Liver (tissue), 8 donors: ENCODE measurements at regions not wholly inside any gene's neighbourhood (a gene's known extent, or its start where the extent isn't known, plus 50 kb on each side); places are given as distances from the start of the nearest gene placed in this dataset.
"Not testable (repeated sequence)": the region's sequence is repeated elsewhere in the genome, so short reads cannot be mapped to it uniquely, and the experiment has no call there.

ENCODE experiments used
- DNase-seq: peaks from one replicate; pipeline ENCODE4 v3.0.0-alpha.2; 2017; ENCODE audit warnings: low spot score
- H3K27ac ChIP-seq, 2 donors: one replicate each; pipeline ENCODE4 v1.7.0; 2013; ENCODE audit warnings: inconsistent platforms in 2 of 2, low read length in 2 of 2, control low read depth in 1 of 2, low read depth in 1 of 2, mild to moderate bottlenecking in 1 of 2
- H3K27me3 ChIP-seq, 4 donors: one replicate each; pipeline versions ENCODE4 v1.6.1 to v1.7.0; 2013; ENCODE audit warnings: low read length in 3 of 4, inconsistent platforms in 1 of 4, mild to moderate bottlenecking in 1 of 4, moderate library complexity in 1 of 4; ENCODE audit not compliant: control insufficient read depth in 4 of 4, insufficient read depth in 4 of 4
- H3K36me3 ChIP-seq, 4 donors: one replicate each; pipeline versions ENCODE4 v1.6.1 to v1.7.0; 2013; ENCODE audit warnings: low read length in 3 of 4, mild to moderate bottlenecking in 3 of 4, low read depth in 1 of 4, moderate library complexity in 1 of 4; ENCODE audit not compliant: control insufficient read depth in 4 of 4, insufficient read depth in 3 of 4
- H3K4me1 ChIP-seq, 4 donors: one replicate each; pipeline versions ENCODE4 v1.6.1 to v1.7.0; 2013; ENCODE audit warnings: low read length in 3 of 4, mild to moderate bottlenecking in 3 of 4, moderate library complexity in 1 of 4; ENCODE audit not compliant: control insufficient read depth in 4 of 4, insufficient read depth in 4 of 4
- H3K4me3 ChIP-seq, 3 donors: one replicate each; pipeline versions ENCODE4 v1.6.1 to v1.7.0; 2013; ENCODE audit warnings: low read length in 3 of 3, control low read depth in 1 of 3, low read depth in 1 of 3, mild to moderate bottlenecking in 1 of 3
- H3K9ac ChIP-seq, 2 donors: one replicate each; pipeline ENCODE4 v1.7.0; 2013; ENCODE audit warnings: low read length in 2 of 2, mild to moderate bottlenecking in 2 of 2, moderate library complexity in 2 of 2, control low read depth in 1 of 2, low read depth in 1 of 2
- H3K9me3 ChIP-seq, 4 donors: one replicate each; pipeline versions ENCODE4 v1.6.1 to v1.7.0; 2013; ENCODE audit warnings: low read length in 3 of 4; ENCODE audit not compliant: control insufficient read depth in 4 of 4
- EGR1 ChIP-seq, 2 donors: IDR thresholded peaks; 2 replicates each; pipeline ENCODE4 v1.6.1; 2016 to 2018; ENCODE audit warnings: antibody characterized with exemption in 2 of 2, low read depth in 2 of 2
- FOXA1 ChIP-seq: IDR thresholded peaks from 2 replicates; pipeline ENCODE4 v1.6.1; 2016; ENCODE audit warnings: antibody characterized with exemption
- FOXA2 ChIP-seq: IDR thresholded peaks from 2 replicates; pipeline ENCODE4 v1.6.1; 2016; ENCODE audit warnings: antibody characterized with exemption
- HNF4A ChIP-seq, 2 donors: conservative IDR thresholded peaks; 2 replicates each; pipeline ENCODE4 v1.6.1; 2016; ENCODE audit warnings: antibody characterized with exemption in 2 of 2, mild to moderate bottlenecking in 2 of 2
- JUND ChIP-seq, 2 donors: IDR thresholded peaks; 2 replicates each; pipeline ENCODE4 v1.6.1; 2016; ENCODE audit warnings: antibody characterized with exemption in 2 of 2
- NR2F2 ChIP-seq: IDR thresholded peaks from 2 replicates; pipeline ENCODE4 v1.6.1; 2016; ENCODE audit warnings: antibody characterized with exemption
- RAD21 ChIP-seq, 2 donors: IDR thresholded peaks; 2 replicates each; pipeline ENCODE4 v1.6.1; 2016; ENCODE audit warnings: antibody characterized with exemption in 2 of 2, mild to moderate bottlenecking in 2 of 2
- TAF1 ChIP-seq: conservative IDR thresholded peaks from 2 replicates; pipeline ENCODE4 v1.6.1; 2016; ENCODE audit warnings: antibody characterized with exemption, mild to moderate bottlenecking
- YY1 ChIP-seq: IDR thresholded peaks from 2 replicates; pipeline ENCODE4 v1.6.1; 2016; ENCODE audit warnings: antibody characterized with exemption, mild to moderate bottlenecking
- WGBS: extraction: QIAGEN DNeasy Blood & Tissue Kit; methylation state at CpG from one replicate; pipeline ENCODE4 v1.1.7; 2013; 5-methylcytosine and 5-hydroxymethylcytosine counted together
- TF ChIP-seq, protein P1 (sequence below): IDR thresholded peaks from 2 replicates; pipeline ENCODE4 v1.6.1; 2016; ENCODE audit warnings: antibody characterized with exemption
- TF ChIP-seq, protein P2 (sequence below): IDR thresholded peaks from 2 replicates; pipeline ENCODE4 v1.6.1; 2016; ENCODE audit warnings: antibody characterized with exemption
- TF ChIP-seq, protein P3 (sequence below): fragments of 150-350 bp; IDR thresholded peaks from 2 replicates; pipeline ENCODE4 v1.5.1; 2017; ENCODE audit warnings: improper control_type of control experiment, low read depth, low read length; ENCODE audit not compliant: missing input control
- donor health status: healthy.
- donor health status: healthy.
- donor health status: healthy.
- donor health status: healthy.
- donor health status: healthy.

DNA sequence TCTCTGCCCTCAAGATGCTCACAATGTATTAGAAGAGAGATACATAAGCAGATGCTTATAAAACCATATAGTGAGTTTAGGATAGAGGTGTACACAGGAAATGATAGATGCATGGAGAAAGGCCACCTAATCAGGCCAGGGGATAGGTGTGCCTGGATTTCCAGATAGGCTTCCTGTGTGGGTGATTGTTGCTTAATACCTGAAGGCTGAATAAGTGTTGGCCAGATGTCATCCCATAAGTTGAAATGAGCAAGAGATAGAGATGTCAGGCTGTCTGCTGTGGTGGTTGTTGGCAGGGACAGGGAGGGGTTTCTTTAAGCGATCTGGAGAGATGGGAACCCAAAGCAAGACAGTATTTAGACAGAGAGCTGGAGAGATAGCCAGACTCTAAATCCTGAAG lies 109.8 kb upstream of the SGK1 start:
- no peak for DNase-seq
- TF ChIP-seq NR2F2, result no peak
- TF ChIP-seq, protein P1, sequence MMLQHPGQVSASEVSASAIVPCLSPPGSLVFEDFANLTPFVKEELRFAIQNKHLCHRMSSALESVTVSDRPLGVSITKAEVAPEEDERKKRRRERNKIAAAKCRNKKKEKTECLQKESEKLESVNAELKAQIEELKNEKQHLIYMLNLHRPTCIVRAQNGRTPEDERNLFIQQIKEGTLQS, result no peak
- Histone ChIP-seq H3K9me3 (no peaks in the 10 kb centered on the region), H3K27me3 (no peaks in the 10 kb centered on the region), H3K9ac (no peak overlapping the region), H3K36me3 (no peaks in the 10 kb centered on the region), H3K4me1 (no peaks in the 10 kb centered on the region), H3K4me3 (no peak overlapping the region), H3K27ac (no peak overlapping the region)
- WGBS, result 96% methylated on average over 1 of the region's 1 CpG

DNA sequence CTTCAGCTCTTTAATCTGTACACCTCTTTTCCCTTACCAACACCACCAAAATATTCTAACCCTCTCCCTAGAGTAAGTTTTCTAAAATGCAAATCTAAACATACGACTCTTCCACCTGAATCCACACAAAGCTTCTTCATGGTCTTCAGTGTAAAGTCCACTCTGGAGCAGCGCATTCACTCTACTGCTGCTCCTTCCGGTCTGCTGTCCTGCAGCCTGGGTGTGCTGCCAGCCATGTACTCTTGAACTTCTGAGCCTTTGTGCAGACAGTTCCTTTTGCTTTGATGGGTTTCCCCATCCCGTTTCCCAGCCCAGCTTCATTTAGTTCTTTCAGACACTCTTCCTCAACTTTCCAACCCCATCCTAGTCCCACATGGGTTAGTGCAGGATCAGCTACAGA lies 108.7 kb upstream of the SGK1 start:
- Histone ChIP-seq H3K9ac (no peak overlapping the region), H3K27ac (no peak overlapping the region)
- 80% methylated on average over 4 of the region's 4 CpGs for WGBS

DNA sequence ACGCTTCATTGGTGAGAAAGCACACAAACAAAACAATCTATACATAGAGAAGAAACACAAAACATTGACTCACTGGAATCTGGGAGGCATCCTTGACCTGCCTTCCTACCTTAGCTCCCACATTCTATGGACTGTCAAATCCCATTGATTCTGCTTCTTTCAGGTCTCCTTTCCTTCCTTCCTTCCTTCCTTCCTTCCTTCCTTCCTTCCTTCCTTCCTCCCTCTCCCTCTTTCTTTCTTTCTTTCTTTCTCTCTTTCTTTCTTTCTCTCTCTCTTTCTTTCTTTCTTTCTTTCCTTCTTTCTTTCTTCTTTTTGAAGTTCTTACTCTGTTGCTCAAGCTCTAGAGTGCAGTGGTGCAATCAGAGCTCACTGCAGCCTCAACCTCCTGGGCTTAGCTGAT lies 108.0 kb upstream of the SGK1 start:
- 97% methylated on average over 1 of the region's 1 CpG for WGBS

More for the DNA sequence above, 108.7 kb upstream of the SGK1 start:
- no peaks in the 10 kb centered on the region for H3K27me3 ChIP-seq
- no peaks in the 10 kb centered on the region for H3K36me3 ChIP-seq
- no peak overlapping the region for H3K4me3 ChIP-seq
- no peaks in the 10 kb centered on the region for H3K4me1 ChIP-seq
- no peak for TF ChIP-seq TAF1
- no peaks in the 10 kb centered on the region for H3K9me3 ChIP-seq
- no peak for DNase-seq

DNA sequence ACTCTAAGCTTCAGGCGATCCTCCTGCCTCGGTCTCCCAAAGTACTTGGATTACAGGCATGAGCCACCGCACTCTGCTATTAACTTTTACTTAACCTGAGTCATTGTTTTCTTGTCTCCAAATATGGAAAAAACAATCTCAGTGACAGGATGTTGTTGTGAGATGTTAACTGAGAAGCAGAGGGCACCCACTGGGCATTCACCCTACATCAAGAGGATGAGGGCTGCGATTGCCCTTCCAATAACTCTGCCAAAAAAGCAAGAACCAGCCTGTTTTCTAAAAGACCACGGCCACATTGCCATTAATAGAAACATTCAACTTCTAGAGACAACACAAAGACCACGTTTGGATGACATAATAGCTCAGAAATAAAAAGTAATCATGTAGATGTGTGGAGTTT lies 107.6 kb upstream of the SGK1 start:
- Histone ChIP-seq H3K9ac (no peak overlapping the region), H3K9me3 (no peaks in the 10 kb centered on the region), H3K36me3 (no peaks in the 10 kb centered on the region), H3K27ac (no peak overlapping the region), H3K27me3 (no peaks in the 10 kb centered on the region), H3K4me3 (no peak overlapping the region), H3K4me1 (no peaks in the 10 kb centered on the region)
- WGBS, result 89% methylated on average over 6 of the region's 6 CpGs
- no peak for DNase-seq
- TF ChIP-seq HNF4A (conservative IDR thresholded peaks at IDR 0.05) (no peak), YY1 (no peak), RAD21 (IDR thresholded peaks at IDR 0.05) (no peak), EGR1 (IDR thresholded peaks at IDR 0.05; ENCODE audit: low read depth in 2 of 2) (no peak), FOXA1 (no peak), TAF1 (no peak), NR2F2 (no peak), JUND (IDR thresholded peaks at IDR 0.05) (no peak), FOXA2 (no peak)
- TF ChIP-seq, protein P1, result no peak
- TF ChIP-seq, protein P2, sequence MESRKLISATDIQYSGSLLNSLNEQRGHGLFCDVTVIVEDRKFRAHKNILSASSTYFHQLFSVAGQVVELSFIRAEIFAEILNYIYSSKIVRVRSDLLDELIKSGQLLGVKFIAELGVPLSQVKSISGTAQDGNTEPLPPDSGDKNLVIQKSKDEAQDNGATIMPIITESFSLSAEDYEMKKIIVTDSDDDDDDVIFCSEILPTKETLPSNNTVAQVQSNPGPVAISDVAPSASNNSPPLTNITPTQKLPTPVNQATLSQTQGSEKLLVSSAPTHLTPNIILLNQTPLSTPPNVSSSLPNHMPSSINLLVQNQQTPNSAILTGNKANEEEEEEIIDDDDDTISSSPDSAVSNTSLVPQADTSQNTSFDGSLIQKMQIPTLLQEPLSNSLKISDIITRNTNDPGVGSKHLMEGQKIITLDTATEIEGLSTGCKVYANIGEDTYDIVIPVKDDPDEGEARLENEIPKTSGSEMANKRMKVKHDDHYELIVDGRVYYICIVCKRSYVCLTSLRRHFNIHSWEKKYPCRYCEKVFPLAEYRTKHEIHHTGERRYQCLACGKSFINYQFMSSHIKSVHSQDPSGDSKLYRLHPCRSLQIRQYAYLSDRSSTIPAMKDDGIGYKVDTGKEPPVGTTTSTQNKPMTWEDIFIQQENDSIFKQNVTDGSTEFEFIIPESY, result no peak
- TF ChIP-seq, protein P3, sequence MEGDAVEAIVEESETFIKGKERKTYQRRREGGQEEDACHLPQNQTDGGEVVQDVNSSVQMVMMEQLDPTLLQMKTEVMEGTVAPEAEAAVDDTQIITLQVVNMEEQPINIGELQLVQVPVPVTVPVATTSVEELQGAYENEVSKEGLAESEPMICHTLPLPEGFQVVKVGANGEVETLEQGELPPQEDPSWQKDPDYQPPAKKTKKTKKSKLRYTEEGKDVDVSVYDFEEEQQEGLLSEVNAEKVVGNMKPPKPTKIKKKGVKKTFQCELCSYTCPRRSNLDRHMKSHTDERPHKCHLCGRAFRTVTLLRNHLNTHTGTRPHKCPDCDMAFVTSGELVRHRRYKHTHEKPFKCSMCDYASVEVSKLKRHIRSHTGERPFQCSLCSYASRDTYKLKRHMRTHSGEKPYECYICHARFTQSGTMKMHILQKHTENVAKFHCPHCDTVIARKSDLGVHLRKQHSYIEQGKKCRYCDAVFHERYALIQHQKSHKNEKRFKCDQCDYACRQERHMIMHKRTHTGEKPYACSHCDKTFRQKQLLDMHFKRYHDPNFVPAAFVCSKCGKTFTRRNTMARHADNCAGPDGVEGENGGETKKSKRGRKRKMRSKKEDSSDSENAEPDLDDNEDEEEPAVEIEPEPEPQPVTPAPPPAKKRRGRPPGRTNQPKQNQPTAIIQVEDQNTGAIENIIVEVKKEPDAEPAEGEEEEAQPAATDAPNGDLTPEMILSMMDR, result no peak

More for the DNA sequence above, 108.0 kb upstream of the SGK1 start:
- H3K27ac ChIP-seq, H3K36me3 ChIP-seq, H3K4me1 ChIP-seq, H3K27me3 ChIP-seq, H3K9me3 ChIP-seq, H3K4me3 ChIP-seq, DNase-seq, H3K9ac ChIP-seq: not testable (repeated sequence)
